ENCODE measurements at regions not wholly inside any gene's neighbourhood (a gene's known extent, or its start where the extent isn't known, plus 50 kb on each side); places are given as distances from the start of the nearest gene placed in this dataset.

GRCh38 chr15:88990185-88990679 lies 77.1 kb upstream of the MFGE8 start:
- POLR2A ChIA-PET = no interaction called here
- CTCF ChIA-PET = interaction anchor here (1.4 kb wide), 1 partner anchor 28 kb away, joined by 5 read pairs; no protein-coding TSS in a partner anchor
- Histone ChIP-seq H3K9me3 (ENCODE audit: control insufficient read depth, insufficient read depth, low read depth, low read length) (no peaks in the 10 kb centered on the region), H3K27ac (ENCODE audit: extremely low read depth, low read depth, low read length) (no peak overlapping the region), H3K4me3 (ENCODE audit: low read depth, low read length) (no peak overlapping the region), H3K36me3 (ENCODE audit: control insufficient read depth in 2 of 2, insufficient read depth in 1 of 2, low read length in 2 of 2) (no peaks in the 10 kb centered on the region), H3K4me1 (ENCODE audit: control insufficient read depth, insufficient read depth, low read length) (peaks cover 5% of the 10 kb centered on the region; the same call in 1 of the 2 replicates)
- TF ChIP-seq GLI4 (tag by site-specific recombination; IDR thresholded peaks at IDR 0.05) (no peak), ZNF645 (tag by site-specific recombination; IDR thresholded peaks at IDR 0.05) (no peak), ZNF2 (tag by site-specific recombination; IDR thresholded peaks at IDR 0.05) (no peak), SALL2 (tag by site-specific recombination; IDR thresholded peaks at IDR 0.05; ENCODE audit: borderline replicate concordance) (no peak), ZNF654 (tag by site-specific recombination; IDR thresholded peaks at IDR 0.05; ENCODE audit: low read depth) (no peak), GFI1B (tag by site-specific recombination; IDR thresholded peaks at IDR 0.05) (no peak), ZNF621 (tag by site-specific recombination; IDR thresholded peaks at IDR 0.05) (no peak), ZNF701 (tag by site-specific recombination; IDR thresholded peaks at IDR 0.05) (no peak), ZNF529 (tag by site-specific recombination; IDR thresholded peaks at IDR 0.05; ENCODE audit: insufficient replicate concordance) (no peak), ZNF423 (tag by site-specific recombination; IDR thresholded peaks at IDR 0.05) (no peak), ZNF791 (tag by site-specific recombination; IDR thresholded peaks at IDR 0.05) (no peak), ATF2 (tag by site-specific recombination; IDR thresholded peaks at IDR 0.05; ENCODE audit: low read depth) (no peak), ZNF426 (tag by site-specific recombination; IDR thresholded peaks at IDR 0.05) (no peak), ZNF785 (tag by site-specific recombination; IDR thresholded peaks at IDR 0.05) (no peak), BCL6B (tag by site-specific recombination; IDR thresholded peaks at IDR 0.05) (no peak), ZSCAN4 (tag by site-specific recombination; IDR thresholded peaks at IDR 0.05) (no peak), SCRT1 (tag by site-specific recombination; IDR thresholded peaks at IDR 0.05; ENCODE audit: borderline replicate concordance) (no peak), ZBTB21 (tag by site-specific recombination; IDR thresholded peaks at IDR 0.05) (no peak), ZNF473 (tag by site-specific recombination; IDR thresholded peaks at IDR 0.05) (no peak)

GRCh38 chr15:88992216-88992615 lies 79.0 kb upstream of the MFGE8 start:
- no peak overlapping the region for H3K27ac ChIP-seq (ENCODE audit: extremely low read depth, low read depth, low read length)
- no peaks in the 10 kb centered on the region for H3K36me3 ChIP-seq (ENCODE audit: control insufficient read depth in 2 of 2, insufficient read depth in 1 of 2, low read length in 2 of 2)
- H3K4me3 ChIP-seq (ENCODE audit: low read depth, low read length) = no peak overlapping the region
- ChIA-PET POLR2A (no interaction called here), CTCF (interaction anchor here (2.4 kb wide), 1 partner anchor 87 kb away, joined by 6 read pairs; no protein-coding TSS in a partner anchor)
- H3K4me1 ChIP-seq (ENCODE audit: control insufficient read depth, insufficient read depth, low read length) = no peaks in the 10 kb centered on the region
- H3K9me3 ChIP-seq (ENCODE audit: control insufficient read depth, insufficient read depth, low read depth, low read length) = no peaks in the 10 kb centered on the region
- TF ChIP-seq ZIC2 (tag by site-specific recombination; IDR thresholded peaks at IDR 0.05) = no peak
- no peak for TF ChIP-seq ZNF37A (tag by site-specific recombination; IDR thresholded peaks at IDR 0.05)
- TF ChIP-seq ZNF670 (tag by site-specific recombination; IDR thresholded peaks at IDR 0.05; ENCODE audit: low read depth) = no peak
- TF ChIP-seq ZNF596 (tag by site-specific recombination; IDR thresholded peaks at IDR 0.05) = no peak
- no peak for TF ChIP-seq KLF7 (tag by site-specific recombination; IDR thresholded peaks at IDR 0.05; ENCODE audit: borderline replicate concordance)
- no peak for TF ChIP-seq ZNF26 (tag by site-specific recombination; IDR thresholded peaks at IDR 0.05)
- TF ChIP-seq ZNF133 (tag by site-specific recombination; IDR thresholded peaks at IDR 0.05) = no peak
- no peak for TF ChIP-seq PRDM10 (tag by site-specific recombination; IDR thresholded peaks at IDR 0.05)

Data from HEK293 (cell line).